SH-SY5Y (cell line): ENCODE measurements at regions not wholly inside any gene's neighbourhood (a gene's known extent, or its start where the extent isn't known, plus 50 kb on each side); places are given as distances from the start of the nearest gene placed in this dataset.
A peak's percentile ranks its signal among the peaks of the same experiment; 100 is the strongest.

Experiments
- GATA2 ChIP-seq: IDR thresholded peaks from 2 replicates; pipeline ENCODE4 v1.6.1; 2011; ENCODE audit warnings: mild to moderate bottlenecking, low read depth, low read length
- GATA3 ChIP-seq: IDR thresholded peaks from 2 replicates; pipeline ENCODE4 v1.6.1; 2011; ENCODE audit warnings: low read depth, mild to moderate bottlenecking, low read length, moderate library complexity

DNA sequence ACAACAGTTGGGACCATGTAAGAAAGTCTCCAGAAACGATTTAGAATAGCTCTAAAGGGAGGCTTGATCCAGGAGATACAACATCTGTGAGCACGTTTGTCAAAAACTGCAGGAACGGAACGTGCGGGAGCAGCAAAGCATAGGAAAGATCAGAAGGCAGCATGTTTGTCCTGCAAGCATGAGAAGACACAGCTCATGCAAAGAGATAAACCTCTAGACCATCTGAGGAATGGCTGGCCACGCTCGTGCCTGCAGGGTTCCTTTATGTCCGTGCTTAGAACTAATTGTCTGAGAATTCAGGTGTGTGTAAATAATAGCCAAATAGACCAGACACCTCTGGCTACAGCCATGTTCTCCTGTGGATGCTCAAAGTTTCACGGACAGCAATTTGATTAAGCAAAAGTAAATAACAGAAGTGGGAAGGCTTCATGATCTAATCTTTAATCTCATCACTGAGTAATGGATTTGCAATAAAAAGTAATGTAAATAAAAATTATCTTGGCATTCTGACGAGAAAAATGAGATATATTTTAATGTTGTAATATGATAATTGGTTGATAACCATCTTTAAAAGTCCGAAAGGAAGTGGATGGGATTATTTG is 534.8 kb upstream of the CDH7 start:
- TF ChIP-seq GATA3 = peak; percentile 90
- peak; percentile 54 for TF ChIP-seq GATA2
